HG02763 (cell line): ENCODE measurements at regions not wholly inside any gene's neighbourhood (a gene's known extent, or its start where the extent isn't known, plus 50 kb on each side); places are given as distances from the start of the nearest gene placed in this dataset.

Source experiments
- ATAC-seq: cut with Tn5 transposase; IDR thresholded peaks from one replicate; pipeline ENCODE4 v1.9.1; 2021; ENCODE audit warnings: mild to moderate bottlenecking, moderate library complexity; ENCODE audit not compliant: unreplicated experiment

GRCh38 chr5:96079075-96079474, 117.4 kb upstream of the ELL2 start:
- no peak for ATAC-seq

- no peak for ATAC-seq
These were observed 114.8 kb upstream of the ELL2 start for GRCh38 chr5:96076451-96076850.

- no peak for ATAC-seq
These were observed 114.1 kb upstream of the ELL2 start for GRCh38 chr5:96075579-96076289.

GRCh38 chr5:96074870-96075269, 113.2 kb upstream of the ELL2 start:
- ATAC-seq: no peak

GRCh38 chr5:96074460-96074859, 112.8 kb upstream of the ELL2 start:
- ATAC-seq: no peak

- ATAC-seq: no peak
These were observed 111.1 kb upstream of the ELL2 start for GRCh38 chr5:96072791-96073165.

- ATAC-seq: no peak
These were observed 110.6 kb upstream of the ELL2 start for GRCh38 chr5:96072138-96072790.

- ATAC-seq: no peak
These were observed 109.1 kb upstream of the ELL2 start for GRCh38 chr5:96070622-96071225.

GRCh38 chr5:96067894-96068614, 106.4 kb upstream of the ELL2 start:
- ATAC-seq: no peak

- ATAC-seq: no peak
These were observed 105.6 kb upstream of the ELL2 start for GRCh38 chr5:96067251-96067650.

GRCh38 chr5:96066386-96066719, 104.7 kb upstream of the ELL2 start:
- no peak for ATAC-seq

GRCh38 chr5:96065685-96066385, 104.2 kb upstream of the ELL2 start:
- ATAC-seq: no peak

- no peak for ATAC-seq
These were observed 103.2 kb upstream of the ELL2 start for GRCh38 chr5:96064877-96065276.

- ATAC-seq: no peak
These were observed 101.2 kb upstream of the ELL2 start for GRCh38 chr5:96062836-96063235.

GRCh38 chr5:96058084-96058483, 96.4 kb upstream of the ELL2 start:
- ATAC-seq: no peak

- ATAC-seq: no peak
These were observed 92.8 kb upstream of the ELL2 start for GRCh38 chr5:96054311-96055030.

- ATAC-seq: no peak
These were observed 91.5 kb upstream of the ELL2 start for GRCh38 chr5:96053063-96053735.

- no peak for ATAC-seq
These were observed 90.7 kb upstream of the ELL2 start for GRCh38 chr5:96052374-96052773.

GRCh38 chr5:96051401-96051830, 89.8 kb upstream of the ELL2 start:
- no peak for ATAC-seq
